Bronchial epithelial cell (primary cell): ENCODE measurements at regions not wholly inside any gene's neighbourhood (a gene's known extent, or its start where the extent isn't known, plus 50 kb on each side); places are given as distances from the start of the nearest gene placed in this dataset.

Experiments used
- DNase-seq: peaks from one replicate; pipeline ENCODE4 v3.0.0-alpha.2; 2010; ENCODE audit warnings: low read depth
- FAIRE-seq: peaks from 2 replicates; lab custom pipeline; 2011; peaks lifted over from hg19 to GRCh38; lab: Jason Lieb, UNC
- H3K27me3 ChIP-seq: 2 replicates; pipeline ENCODE4 v1.5.1; 2011; ENCODE audit warnings: low read length; ENCODE audit not compliant: control insufficient read depth, insufficient read depth
- H3K36me3 ChIP-seq: 2 replicates; pipeline ENCODE4 v1.5.1; 2011; ENCODE audit warnings: low read length; ENCODE audit not compliant: control insufficient read depth, insufficient read depth
- H3K4me3 ChIP-seq: 2 replicates; pipeline ENCODE4 v1.5.1; 2011; ENCODE audit warnings: mild to moderate bottlenecking, low read depth, low read length, control low read depth
- TF ChIP-seq, protein P1 (sequence below): IDR thresholded peaks from 2 replicates; pipeline ENCODE4 v1.5.1; 2011; ENCODE audit warnings: mild to moderate bottlenecking, moderate library complexity, low read length, control low read depth, inconsistent platforms; ENCODE audit not compliant: insufficient read depth, severe bottlenecking

DNA sequence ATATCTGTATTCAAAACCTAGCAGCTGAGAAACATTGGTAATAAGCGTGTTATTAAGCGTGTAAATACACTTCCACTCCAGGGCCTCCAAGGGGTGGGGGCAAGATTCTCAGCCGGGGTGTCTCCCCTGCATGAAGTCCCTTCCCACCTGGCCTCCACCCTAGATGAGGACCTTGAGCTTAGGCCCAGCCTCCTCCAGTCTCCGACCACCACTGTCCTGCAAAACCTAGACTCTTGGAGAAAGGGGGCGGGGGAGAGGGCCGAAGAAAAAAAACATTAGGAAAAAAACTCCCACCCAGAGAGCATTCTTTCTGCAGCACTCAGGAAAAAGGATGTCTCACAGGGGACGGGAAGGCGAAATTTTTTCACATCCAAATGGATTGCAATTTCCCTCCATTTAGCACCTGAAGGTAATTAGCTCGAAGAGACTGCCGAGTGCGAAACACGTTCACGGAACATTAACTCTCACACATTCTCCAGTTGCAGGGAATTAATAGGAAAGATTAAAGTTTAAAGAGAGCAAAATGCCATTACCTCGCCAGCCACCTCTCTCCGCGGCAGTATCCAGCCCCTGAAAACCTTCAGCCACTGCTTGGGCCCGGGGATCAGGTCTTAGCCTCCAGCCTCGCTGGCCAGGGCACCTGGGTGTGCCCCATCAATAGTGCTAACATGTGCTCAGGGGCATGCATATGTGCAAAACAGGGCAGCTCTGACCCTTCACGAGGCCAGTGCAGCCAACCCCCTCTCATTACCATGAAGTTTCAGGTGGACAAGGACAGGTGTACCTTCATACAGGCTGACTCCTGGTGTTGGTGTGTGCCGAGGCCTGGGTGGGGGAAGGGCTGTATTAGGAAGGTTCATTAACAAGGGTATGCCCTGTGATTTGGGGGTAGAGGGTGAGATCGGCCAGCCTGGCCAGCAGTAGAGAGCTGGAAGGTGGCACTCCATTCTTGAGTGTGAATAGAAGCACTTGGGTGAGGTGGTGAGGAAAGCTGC, 77.2 kb downstream of the HIF1AN start:
- H3K27me3 ChIP-seq, result no peaks in the 10 kb centered on the region
- H3K4me3 ChIP-seq, result no peak overlapping the region
- TF ChIP-seq, protein P1, sequence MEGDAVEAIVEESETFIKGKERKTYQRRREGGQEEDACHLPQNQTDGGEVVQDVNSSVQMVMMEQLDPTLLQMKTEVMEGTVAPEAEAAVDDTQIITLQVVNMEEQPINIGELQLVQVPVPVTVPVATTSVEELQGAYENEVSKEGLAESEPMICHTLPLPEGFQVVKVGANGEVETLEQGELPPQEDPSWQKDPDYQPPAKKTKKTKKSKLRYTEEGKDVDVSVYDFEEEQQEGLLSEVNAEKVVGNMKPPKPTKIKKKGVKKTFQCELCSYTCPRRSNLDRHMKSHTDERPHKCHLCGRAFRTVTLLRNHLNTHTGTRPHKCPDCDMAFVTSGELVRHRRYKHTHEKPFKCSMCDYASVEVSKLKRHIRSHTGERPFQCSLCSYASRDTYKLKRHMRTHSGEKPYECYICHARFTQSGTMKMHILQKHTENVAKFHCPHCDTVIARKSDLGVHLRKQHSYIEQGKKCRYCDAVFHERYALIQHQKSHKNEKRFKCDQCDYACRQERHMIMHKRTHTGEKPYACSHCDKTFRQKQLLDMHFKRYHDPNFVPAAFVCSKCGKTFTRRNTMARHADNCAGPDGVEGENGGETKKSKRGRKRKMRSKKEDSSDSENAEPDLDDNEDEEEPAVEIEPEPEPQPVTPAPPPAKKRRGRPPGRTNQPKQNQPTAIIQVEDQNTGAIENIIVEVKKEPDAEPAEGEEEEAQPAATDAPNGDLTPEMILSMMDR, result no peak
- DNase-seq, result no peak
- no peaks in the 10 kb centered on the region for H3K36me3 ChIP-seq
- no peak for FAIRE-seq

DNA sequence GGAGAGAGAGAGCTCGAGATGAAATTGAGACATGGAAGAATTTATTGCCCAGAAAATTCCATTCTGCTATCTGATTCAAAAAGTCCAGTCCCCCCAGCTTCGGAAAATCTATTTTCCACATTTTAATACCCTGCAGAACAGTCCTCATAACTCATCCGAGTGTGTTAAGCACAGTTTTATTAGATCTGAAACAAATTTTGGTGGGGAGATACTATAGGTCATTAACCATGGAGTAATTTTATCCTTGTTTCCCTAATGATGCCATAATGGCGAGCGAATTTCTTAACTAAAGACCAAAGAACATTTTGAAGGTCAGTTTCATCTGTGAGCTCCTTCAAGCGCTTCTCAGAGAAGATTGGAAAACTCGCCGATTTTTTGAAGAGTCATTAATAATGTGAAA, 78.1 kb downstream of the HIF1AN start:
- no peaks in the 10 kb centered on the region for H3K27me3 ChIP-seq
- FAIRE-seq, result no peak

DNA sequence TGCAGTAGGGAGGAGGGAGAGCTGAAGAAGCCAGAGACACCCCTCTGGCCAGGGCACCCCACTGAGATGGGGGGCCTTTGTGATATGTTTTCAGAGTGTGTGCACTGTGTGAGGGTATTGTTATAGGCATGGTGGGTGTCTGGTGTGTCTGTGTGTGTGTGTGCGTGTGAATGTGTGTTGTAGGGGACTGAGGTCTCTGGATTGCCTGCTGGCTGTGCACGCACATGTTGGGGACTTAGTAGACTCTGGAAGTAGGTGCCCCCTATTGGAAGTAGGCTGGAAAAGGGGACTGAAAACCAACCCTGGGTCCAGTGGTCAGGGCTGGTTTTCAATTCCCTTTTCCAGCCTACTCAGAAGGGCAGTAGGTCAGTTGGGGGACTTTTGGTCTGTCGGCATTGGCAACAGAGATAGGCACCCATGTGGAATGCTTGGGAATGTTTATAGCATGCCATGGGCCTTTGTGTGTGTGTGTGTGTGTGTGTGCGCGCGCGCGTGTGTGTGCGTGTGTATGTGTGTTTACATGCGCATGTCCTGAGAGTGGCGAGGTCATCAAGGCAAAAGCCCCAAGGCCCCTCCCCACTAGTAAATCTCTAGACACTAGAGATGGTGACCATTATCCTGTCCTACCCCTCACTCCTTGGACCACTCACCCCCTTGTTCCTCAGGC, 78.8 kb downstream of the HIF1AN start:
- TF ChIP-seq, protein P1, result no peak
- Histone ChIP-seq H3K36me3 (no peaks in the 10 kb centered on the region), H3K4me3 (no peak overlapping the region), H3K27me3 (peaks cover 1% of the 10 kb centered on the region)
- FAIRE-seq (no peak), DNase-seq (no peak)

More for the DNA sequence above, 78.1 kb downstream of the HIF1AN start:
- TF ChIP-seq, protein P1, result no peak
- H3K36me3 ChIP-seq, result no peaks in the 10 kb centered on the region
- H3K4me3 ChIP-seq, result no peak overlapping the region
- no peak for DNase-seq

DNA sequence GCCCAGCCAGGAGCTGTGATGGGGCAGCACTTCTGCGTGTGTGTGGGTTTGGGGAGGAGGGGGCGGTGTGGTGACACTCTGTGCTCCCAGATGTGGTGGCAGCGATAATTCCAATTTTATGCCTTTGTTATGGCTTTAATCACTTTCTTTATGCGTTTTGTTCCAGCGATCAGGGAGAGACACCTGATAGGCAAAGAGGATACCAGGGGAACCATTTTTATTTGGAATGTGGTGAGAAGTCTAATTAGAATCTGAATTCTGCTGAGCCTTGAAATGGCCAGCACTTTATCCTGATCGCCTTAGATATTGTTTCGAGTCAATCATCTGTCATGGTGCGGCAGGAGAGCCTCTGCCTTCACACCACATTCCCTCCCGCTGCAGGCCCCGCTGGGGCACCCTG, 79.5 kb downstream of the HIF1AN start:
- FAIRE-seq (no peak), DNase-seq (no peak)
- TF ChIP-seq, protein P1, result no peak
- Histone ChIP-seq H3K27me3 (peaks cover 3% of the 10 kb centered on the region), H3K36me3 (no peaks in the 10 kb centered on the region), H3K4me3 (no peak overlapping the region)

DNA sequence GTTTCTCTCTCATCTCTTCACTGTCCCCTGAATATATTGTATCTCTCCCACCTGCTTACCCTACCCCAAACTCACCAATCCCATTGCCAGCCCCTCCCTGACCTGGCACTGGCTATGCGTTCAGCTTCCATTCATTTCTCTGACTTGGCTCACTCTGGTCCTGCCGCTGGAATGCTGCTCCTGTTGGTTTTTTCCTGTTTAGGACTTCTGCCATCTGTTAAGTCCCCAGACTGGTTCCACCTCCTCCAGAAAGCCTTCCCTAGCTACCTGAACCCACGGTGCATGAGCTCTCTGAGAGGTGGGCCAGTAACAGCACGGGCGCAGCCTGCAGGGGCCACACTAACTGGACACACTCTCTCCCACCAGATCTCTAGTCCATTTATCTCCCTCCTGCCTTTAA, 80.2 kb downstream of the HIF1AN start:
- TF ChIP-seq, protein P1, result no peak
- no peak for FAIRE-seq
- Histone ChIP-seq H3K36me3 (no peaks in the 10 kb centered on the region), H3K4me3 (no peak overlapping the region), H3K27me3 (peaks cover 7% of the 10 kb centered on the region)
- no peak for DNase-seq
